GM23338 (cell line): ENCODE measurements at regions not wholly inside any gene's neighbourhood (a gene's known extent, or its start where the extent isn't known, plus 50 kb on each side); places are given as distances from the start of the nearest gene placed in this dataset.

Experiments used
- EZH2 ChIP-seq: fragments of 200-600 bp; sonication (generic); IDR thresholded peaks from one replicate; pipeline ENCODE4 v1.8.0; 2017; ENCODE audit warnings: antibody characterized with exemption, mild to moderate bottlenecking, low read depth; ENCODE audit not compliant: unreplicated experiment
- JUNB ChIP-seq: IDR thresholded peaks from one replicate; pipeline ENCODE4 v1.6.1; 2016; ENCODE audit warnings: antibody characterized with exemption; ENCODE audit not compliant: unreplicated experiment
- NANOG ChIP-seq: IDR thresholded peaks from 2 replicates; pipeline ENCODE4 v1.6.1; 2016; ENCODE audit warnings: antibody characterized with exemption, borderline replicate concordance
- STAT1 ChIP-seq: IDR thresholded peaks from one replicate; pipeline ENCODE4 v1.6.1; 2016; ENCODE audit warnings: antibody characterized with exemption; ENCODE audit not compliant: unreplicated experiment
- TF ChIP-seq, protein P1 (sequence below), 2 experiments: fragments of 200-600 bp in 1 of 2; sonication (generic) in 1 of 2; conservative IDR thresholded peaks; 2 replicates each; pipeline versions ENCODE4 v1.5.1 to v1.6.1; 2016 to 2017; ENCODE audit warnings: antibody characterized with exemption in 2 of 2, low read depth in 2 of 2, mild to moderate bottlenecking in 2 of 2, moderate library complexity in 1 of 2
- TF ChIP-seq, protein P2 (sequence below): fragments of 250-450 bp; sonication (Bioruptor Pico); IDR thresholded peaks from 2 replicates; pipeline ENCODE4 v1.5.0; 2020; ENCODE audit warnings: mild to moderate bottlenecking, moderate library complexity

DNA sequence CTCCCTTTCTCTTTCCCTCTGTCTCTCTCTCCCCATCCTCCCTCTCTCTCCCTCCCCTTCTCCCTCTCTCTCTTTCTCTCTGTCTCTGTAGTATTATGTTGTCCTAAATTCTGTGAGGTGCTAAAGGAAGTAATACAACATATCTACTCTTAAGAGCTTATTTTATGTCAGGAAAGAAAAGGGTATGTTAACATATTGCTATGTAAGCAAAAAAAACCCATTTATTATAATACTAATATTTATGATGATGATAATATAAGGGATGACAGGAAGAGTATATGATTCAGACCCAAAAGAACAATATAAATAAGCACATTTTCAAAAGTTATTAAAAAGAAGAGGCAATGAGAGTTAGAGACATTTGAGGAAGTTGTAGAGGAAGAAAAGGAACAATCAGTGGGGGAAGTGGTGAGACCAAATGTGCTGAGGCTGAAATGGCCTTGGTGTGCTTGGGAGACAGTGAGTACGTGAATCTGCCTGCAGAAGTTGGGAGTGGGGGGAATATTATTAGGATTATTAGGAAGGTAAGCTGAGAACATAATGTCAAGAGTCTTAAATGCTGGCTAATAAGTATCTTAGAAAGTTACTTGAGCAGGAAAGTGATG, 303.6 kb upstream of the FERMT1 start (continued):
- TF ChIP-seq, protein P1, sequence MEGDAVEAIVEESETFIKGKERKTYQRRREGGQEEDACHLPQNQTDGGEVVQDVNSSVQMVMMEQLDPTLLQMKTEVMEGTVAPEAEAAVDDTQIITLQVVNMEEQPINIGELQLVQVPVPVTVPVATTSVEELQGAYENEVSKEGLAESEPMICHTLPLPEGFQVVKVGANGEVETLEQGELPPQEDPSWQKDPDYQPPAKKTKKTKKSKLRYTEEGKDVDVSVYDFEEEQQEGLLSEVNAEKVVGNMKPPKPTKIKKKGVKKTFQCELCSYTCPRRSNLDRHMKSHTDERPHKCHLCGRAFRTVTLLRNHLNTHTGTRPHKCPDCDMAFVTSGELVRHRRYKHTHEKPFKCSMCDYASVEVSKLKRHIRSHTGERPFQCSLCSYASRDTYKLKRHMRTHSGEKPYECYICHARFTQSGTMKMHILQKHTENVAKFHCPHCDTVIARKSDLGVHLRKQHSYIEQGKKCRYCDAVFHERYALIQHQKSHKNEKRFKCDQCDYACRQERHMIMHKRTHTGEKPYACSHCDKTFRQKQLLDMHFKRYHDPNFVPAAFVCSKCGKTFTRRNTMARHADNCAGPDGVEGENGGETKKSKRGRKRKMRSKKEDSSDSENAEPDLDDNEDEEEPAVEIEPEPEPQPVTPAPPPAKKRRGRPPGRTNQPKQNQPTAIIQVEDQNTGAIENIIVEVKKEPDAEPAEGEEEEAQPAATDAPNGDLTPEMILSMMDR (conservative IDR thresholded peaks at IDR 0.05; ENCODE audit: low read depth in 2 of 2), result no peak
- no peak for TF ChIP-seq STAT1
- TF ChIP-seq NANOG, result no peak
- no peak for TF ChIP-seq EZH2
- TF ChIP-seq JUNB, result no peak
- TF ChIP-seq, protein P2, sequence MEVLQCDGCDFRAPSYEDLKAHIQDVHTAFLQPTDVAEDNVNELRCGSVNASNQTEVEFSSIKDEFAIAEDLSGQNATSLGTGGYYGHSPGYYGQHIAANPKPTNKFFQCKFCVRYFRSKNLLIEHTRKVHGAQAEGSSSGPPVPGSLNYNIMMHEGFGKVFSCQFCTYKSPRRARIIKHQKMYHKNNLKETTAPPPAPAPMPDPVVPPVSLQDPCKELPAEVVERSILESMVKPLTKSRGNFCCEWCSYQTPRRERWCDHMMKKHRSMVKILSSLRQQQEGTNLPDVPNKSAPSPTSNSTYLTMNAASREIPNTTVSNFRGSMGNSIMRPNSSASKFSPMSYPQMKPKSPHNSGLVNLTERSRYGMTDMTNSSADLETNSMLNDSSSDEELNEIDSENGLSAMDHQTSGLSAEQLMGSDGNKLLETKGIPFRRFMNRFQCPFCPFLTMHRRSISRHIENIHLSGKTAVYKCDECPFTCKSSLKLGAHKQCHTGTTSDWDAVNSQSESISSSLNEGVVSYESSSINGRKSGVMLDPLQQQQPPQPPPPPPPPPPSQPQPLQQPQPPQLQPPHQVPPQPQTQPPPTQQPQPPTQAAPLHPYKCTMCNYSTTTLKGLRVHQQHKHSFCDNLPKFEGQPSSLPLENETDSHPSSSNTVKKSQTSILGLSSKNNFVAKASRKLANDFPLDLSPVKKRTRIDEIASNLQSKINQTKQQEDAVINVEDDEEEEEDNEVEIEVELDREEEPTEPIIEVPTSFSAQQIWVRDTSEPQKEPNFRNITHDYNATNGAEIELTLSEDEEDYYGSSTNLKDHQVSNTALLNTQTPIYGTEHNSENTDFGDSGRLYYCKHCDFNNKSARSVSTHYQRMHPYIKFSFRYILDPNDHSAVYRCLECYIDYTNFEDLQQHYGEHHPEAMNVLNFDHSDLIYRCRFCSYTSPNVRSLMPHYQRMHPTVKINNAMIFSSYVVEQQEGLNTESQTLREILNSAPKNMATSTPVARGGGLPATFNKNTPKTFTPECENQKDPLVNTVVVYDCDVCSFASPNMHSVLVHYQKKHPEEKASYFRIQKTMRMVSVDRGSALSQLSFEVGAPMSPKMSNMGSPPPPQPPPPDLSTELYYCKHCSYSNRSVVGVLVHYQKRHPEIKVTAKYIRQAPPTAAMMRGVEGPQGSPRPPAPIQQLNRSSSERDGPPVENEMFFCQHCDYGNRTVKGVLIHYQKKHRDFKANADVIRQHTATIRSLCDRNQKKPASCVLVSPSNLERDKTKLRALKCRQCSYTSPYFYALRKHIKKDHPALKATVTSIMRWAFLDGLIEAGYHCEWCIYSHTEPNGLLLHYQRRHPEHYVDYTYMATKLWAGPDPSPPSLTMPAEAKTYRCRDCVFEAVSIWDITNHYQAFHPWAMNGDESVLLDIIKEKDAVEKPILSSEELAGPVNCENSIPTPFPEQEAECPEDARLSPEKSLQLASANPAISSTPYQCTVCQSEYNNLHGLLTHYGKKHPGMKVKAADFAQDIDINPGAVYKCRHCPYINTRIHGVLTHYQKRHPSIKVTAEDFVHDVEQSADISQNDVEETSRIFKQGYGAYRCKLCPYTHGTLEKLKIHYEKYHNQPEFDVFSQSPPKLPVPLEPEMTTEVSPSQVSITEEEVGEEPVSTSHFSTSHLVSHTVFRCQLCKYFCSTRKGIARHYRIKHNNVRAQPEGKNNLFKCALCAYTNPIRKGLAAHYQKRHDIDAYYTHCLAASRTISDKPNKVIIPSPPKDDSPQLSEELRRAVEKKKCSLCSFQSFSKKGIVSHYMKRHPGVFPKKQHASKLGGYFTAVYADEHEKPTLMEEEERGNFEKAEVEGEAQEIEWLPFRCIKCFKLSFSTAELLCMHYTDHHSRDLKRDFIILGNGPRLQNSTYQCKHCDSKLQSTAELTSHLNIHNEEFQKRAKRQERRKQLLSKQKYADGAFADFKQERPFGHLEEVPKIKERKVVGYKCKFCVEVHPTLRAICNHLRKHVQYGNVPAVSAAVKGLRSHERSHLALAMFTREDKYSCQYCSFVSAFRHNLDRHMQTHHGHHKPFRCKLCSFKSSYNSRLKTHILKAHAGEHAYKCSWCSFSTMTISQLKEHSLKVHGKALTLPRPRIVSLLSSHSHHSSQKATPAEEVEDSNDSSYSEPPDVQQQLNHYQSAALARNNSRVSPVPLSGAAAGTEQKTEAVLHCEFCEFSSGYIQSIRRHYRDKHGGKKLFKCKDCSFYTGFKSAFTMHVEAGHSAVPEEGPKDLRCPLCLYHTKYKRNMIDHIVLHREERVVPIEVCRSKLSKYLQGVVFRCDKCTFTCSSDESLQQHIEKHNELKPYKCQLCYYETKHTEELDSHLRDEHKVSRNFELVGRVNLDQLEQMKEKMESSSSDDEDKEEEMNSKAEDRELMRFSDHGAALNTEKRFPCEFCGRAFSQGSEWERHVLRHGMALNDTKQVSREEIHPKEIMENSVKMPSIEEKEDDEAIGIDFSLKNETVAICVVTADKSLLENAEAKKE, result no peak
